SHP77 (cell line): ENCODE measurements at regions not wholly inside any gene's neighbourhood (a gene's known extent, or its start where the extent isn't known, plus 50 kb on each side); places are given as distances from the start of the nearest gene placed in this dataset.

Experiments
- DNase-seq, 2 experiments: peaks; one replicate each; lab custom pipeline; 2025; lab: John Stamatoyannopoulos, UW

- DNase-seq, result no peak
Observed at GRCh38 chr10:78717200-78717599, 351.6 kb upstream of the ZMIZ1 start.

- no peak for DNase-seq
Observed at GRCh38 chr10:78718032-78718572, 350.7 kb upstream of the ZMIZ1 start.

GRCh38 chr10:78719276-78719675 is 349.5 kb upstream of the ZMIZ1 start:
- no peak for DNase-seq

GRCh38 chr10:78720091-78720490 is 348.7 kb upstream of the ZMIZ1 start:
- DNase-seq, result no peak

- no peak for DNase-seq
Observed at GRCh38 chr10:78721231-78721630, 347.5 kb upstream of the ZMIZ1 start.

DNA sequence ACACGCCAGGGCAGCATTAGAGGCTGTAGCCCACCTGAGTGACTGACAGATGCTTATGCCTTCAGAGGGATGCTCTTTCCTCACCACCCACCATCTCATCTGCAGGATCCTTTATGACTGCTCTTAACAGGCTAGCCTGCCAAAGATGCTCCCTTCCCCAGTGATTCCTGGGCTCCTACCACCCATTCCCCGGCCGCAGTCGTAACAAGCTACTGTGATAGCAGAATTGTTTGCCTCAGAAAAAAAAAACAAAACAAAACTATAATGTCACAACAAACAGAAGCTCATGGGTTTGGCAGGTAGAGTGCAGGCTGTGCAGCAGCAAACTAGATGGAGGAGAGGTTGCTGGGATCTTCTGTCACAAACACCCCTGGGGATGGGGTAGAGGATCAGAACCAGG is 343.9 kb upstream of the ZMIZ1 start:
- no peak for DNase-seq

GRCh38 chr10:78726171-78726570 is 342.6 kb upstream of the ZMIZ1 start:
- no peak for DNase-seq

- no peak for DNase-seq
Observed at GRCh38 chr10:78727251-78727650, 341.5 kb upstream of the ZMIZ1 start.

DNA sequence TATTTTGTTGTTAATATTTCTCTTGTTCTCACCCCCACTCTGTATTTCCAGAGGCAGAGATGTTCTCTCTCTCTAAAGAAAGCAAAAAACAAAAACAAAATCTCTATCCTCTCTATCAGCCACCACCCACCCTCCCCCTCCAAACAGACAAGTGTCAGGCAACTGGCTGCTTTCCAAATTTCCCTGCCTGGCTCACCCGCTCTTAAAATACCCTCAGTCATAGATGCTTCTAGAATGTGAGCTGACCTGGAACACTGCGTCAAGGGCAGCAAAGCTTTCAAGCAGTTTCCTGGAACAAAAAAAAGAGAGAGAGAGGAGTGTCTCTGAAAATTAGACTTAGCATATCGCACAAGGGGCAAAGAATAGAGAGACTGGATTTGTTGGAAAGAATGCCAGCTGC is 341.0 kb upstream of the ZMIZ1 start:
- no peak for DNase-seq

DNA sequence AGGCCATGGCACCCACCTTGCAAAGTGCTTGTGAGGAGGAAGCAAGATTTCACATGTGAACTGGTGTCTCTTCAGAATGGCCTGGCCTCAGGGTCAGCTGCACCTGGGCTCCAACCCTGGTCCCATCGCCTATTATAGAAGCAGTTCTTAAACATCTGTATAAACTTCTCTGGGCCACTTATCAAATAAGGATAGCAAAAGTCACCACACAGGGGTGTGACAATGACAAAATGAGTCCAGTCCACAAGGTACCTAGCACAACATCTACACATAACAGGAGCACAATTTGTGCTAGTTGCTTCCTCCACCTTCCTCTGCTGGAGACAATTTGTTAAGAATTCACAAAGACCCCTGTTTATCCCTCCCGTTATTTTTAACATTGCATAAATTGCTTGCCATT is 340.6 kb upstream of the ZMIZ1 start:
- DNase-seq, result no peak

DNA sequence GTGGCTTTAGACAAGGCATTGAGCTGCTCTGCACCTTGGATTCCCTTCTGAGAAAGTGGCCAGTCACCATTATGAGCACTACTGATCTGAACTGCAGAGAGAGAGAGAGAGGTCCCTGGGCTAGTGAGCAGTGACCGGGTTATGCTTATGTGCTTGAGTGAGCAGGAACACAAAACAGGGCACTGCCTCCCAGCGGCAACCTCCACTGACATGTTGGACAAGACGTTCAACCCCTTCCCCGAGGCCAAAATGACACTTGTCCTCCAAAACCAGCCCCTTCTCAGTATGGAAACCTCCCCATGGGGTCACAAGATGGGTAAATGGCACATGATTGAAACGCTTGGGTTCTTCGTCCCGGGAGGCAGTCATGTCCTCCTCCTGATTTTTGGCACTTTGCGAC is 339.4 kb upstream of the ZMIZ1 start:
- DNase-seq, result no peak

DNA sequence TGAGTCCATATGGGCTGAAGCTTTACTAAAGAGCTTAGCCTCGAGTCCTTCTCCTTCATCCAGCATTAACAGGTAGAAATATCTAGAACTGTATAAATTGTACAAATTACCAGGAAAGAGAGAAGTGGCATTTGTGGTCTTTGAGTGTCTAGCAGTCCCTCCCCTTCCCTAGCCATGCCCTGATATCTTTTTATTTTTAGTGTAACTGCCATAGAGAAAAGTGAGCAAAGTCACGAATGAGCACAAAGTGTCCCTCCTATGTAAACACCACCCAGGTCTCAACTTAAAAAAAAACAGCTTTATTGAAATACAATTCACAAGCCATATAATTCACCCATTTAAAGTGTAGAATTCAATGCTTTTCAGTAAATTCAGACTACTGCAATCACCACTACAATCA is 339.0 kb upstream of the ZMIZ1 start:
- DNase-seq, result no peak

DNA sequence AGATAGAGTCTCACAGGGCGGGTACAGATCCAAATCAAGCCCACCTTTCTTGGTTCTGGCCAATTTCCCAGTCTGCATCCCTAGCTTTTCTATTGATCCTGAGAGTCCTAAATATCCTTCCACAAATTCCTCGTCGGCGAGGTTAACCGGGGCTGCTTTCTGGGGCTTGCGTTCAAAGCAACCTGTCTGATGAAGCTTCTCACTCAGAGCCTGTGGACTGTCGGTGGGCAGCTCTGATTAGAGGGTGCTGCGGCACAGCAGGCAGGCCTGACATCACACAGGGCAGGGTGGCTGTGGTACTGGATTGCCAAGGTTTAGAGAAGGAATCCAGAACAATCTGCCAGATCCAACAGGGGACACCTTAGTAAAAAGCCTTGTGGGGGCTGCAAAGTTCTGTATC is 338.0 kb upstream of the ZMIZ1 start:
- DNase-seq, result no peak

- DNase-seq, result no peak
Observed at GRCh38 chr10:78731675-78732074, 337.1 kb upstream of the ZMIZ1 start.

- DNase-seq, result no peak
Observed at GRCh38 chr10:78732381-78732780, 336.4 kb upstream of the ZMIZ1 start.

- DNase-seq, result no peak
Observed at GRCh38 chr10:78736926-78737630, 331.7 kb upstream of the ZMIZ1 start.

DNA sequence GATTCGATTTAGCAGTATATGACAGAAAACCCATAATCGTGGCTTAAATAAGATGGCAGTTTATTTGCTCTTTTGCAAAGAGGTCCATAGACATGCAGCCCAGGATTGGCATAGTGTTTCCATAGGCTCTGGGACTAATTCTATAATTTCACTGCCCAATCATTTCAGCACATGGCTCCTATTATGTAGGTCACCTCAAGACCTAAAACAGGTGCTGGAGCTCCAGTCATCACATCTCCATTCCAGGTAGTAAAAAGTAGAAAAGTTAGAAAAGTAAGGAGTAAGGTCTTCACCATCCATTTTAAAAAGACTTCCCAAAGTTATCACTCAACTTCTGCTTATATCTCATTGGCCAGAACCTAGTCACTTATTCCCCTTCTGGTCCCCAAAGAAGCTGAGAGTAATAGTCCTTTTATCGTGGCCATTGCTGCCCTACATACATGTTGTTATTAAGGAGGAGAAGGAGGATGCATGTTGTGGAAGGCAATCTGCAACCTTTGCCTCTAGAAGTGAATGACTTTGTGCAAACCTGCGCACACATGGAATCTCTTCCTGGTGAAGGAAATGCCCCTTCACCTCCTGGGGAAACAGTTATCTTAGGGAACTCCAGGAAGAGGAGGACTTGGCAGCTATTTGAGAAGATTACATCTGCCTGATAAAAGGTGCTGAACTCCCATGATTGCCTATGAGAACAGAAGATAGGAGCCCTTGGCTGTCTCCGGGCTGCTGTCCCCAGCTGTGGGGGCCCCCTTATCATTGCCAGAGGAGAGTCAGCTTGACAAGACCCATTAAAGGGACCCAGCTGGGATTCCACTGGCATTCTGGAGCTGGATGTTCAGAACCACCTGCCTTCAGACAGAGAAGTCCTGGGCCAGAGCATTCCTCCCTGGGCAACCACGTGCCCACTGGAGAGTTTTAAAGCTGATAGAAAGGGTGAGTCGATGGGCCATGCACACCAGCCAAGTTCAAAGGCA is 330.6 kb upstream of the ZMIZ1 start:
- DNase-seq, result no peak

DNA sequence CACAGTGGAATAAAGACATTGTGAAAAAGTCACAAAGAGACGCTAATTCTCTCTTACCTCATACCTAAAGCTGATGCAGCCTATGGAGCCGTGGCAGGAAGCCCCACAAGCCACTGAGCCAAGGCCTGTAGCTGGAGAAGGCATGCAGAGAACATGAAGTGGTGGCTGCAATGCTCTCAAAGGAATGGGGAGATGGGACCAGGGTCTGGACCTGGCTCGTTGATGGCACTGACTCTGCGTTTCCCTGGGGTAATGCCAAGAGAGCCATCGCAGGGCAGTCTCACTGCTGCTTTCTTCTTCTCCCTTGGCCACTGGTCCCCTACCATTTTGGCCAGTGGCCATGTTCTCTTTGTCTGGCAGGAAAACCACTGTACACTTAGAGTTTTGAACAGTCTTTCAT is 329.9 kb upstream of the ZMIZ1 start:
- no peak for DNase-seq

DNA sequence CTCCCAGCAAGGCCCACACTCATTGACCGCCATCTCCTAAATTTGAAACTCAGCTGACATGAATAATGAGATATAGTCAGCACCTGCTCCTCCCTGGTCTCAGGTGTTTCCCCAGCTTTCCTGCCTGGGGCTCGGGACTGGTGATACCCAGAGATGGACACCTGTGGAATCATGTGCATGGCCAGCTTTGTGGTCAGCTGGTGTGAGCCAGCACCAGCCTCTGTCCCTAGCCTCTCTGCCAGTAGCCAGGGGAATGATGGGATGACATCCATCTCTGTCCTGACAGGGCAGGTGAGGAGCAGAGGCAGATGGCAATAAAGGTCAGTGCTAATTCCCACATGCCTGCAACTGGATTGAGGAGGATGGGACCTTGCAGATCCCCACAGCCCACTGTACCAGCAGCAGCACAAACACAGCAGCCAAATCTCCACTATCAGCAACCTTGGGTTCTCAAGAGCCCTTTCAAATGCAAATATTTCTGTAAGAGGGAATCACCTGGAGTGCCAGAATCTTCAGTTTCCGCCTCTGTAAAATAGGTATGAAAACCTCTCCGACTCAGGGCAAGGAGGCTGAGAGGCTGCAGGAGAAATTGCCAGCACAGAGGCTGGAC is 329.2 kb upstream of the ZMIZ1 start:
- DNase-seq, result peak in 1 of 2 experiments; percentile 9

- no peak for DNase-seq
Observed at GRCh38 chr10:78740976-78741915, 327.5 kb upstream of the ZMIZ1 start.

DNA sequence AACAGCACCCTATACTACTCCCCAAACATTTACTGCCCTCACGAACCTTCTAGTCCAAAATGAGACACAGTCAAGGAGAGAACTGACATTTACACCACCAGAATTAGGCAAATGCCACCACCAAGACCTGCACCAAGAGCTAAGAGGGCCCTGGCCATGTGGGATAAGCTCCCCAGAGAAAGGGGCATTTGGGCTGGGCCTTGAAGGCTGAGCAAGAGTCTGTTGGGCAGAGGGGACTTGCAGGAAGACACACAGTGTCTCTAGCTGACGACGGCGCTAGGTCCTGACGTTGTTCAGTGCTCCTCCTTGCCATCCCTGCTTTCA is 326.4 kb upstream of the ZMIZ1 start:
- no peak for DNase-seq
